HFF-Myc (cell line): ENCODE measurements at regions not wholly inside any gene's neighbourhood (a gene's known extent, or its start where the extent isn't known, plus 50 kb on each side); places are given as distances from the start of the nearest gene placed in this dataset.

ENCODE experiments used
- DNase-seq: peaks from one replicate; pipeline ENCODE4 v3.0.0-alpha.2; 2011; ENCODE audit warnings: low read depth; ENCODE audit errors: extremely low read depth
- H3K4me3 ChIP-seq: replicated peaks from 2 replicates; pipeline ENCODE4 v1.5.1; 2011; ENCODE audit warnings: low read depth, mild to moderate bottlenecking, control low read depth, low read length
- CTCF ChIP-seq: IDR thresholded peaks from 2 replicates; pipeline ENCODE4 v1.5.1; 2012; ENCODE audit warnings: mild to moderate bottlenecking, low read depth, low read length, control low read depth; ENCODE audit errors: missing control alignments

GRCh38 chr20:60071965-60072364 is 113.7 kb downstream of the CDH26 start:
- no peak overlapping the region for H3K4me3 ChIP-seq
- TF ChIP-seq CTCF = no peak
- no peak for DNase-seq

GRCh38 chr20:60073086-60073485 is 114.9 kb downstream of the CDH26 start:
- DNase-seq = no peak
- TF ChIP-seq CTCF = no peak
- H3K4me3 ChIP-seq = no peak overlapping the region

GRCh38 chr20:60073504-60073903 is 115.3 kb downstream of the CDH26 start:
- no peak for DNase-seq
- H3K4me3 ChIP-seq = no peak overlapping the region
- no peak for TF ChIP-seq CTCF

DNA sequence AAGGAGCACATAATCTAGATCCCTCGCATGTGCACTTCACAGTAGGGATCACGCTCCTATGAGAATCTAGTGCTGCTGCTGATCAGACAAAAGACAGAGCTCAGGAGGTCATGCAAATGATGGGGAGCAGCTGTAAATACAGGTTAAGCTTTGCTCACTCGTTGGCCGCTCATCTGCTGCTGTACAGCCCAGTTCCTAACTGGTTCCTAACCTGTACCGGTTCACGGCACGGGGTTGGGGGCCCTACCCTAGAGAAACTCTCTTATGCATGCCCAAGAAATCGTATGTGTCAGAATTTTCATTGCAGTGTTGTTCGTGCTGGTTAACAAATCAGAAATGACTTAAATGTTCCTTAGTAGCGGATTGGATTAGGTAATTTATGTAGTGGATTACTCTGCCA is 116.1 kb downstream of the CDH26 start:
- no peak overlapping the region for H3K4me3 ChIP-seq
- TF ChIP-seq CTCF = no peak
- no peak for DNase-seq

DNA sequence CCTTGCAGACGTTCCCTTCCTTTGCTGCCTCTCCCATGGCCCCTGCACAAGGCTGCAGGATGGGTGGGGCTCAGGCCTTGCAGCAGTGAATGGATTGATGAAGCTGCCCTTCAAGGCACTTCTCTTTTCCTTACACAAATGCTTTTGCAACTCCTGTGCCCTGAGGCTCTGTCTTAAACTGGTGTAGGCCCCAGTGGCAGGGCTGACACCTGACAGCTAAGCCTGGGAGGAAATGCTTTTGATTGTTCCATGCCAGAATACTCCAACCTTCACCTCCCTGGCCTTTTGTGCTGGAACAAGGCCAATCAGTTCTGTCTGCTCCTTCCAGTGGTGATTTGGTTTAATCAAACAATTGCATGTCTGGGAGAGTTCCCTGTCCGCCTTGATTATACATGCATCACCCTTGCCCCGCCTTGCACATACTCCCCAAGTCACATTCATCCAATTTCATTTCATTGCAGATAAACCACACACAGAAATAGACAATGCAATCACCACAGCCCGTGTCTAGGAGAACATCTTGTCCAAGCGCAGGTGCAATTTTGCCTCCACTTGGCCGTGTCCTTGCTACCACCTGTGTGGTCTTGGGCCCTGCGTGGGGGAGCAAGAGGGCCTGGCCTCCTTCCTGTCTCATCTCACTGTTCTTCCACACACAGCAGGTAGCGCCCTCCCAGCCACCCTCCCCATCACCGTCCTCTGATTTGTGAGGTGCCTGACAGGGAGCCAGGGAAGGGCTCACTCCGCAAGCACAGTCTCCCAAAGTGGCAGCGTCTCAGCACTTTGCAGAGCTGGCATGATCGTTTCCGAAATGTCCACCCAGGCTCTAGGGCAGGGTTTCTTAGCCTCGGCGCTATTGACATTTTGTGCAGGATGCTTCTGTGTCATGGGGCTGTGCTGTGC is 120.4 kb downstream of the CDH26 start:
- DNase-seq = no peak
- no peak for TF ChIP-seq CTCF
- no peak overlapping the region for H3K4me3 ChIP-seq

- no peak overlapping the region for H3K4me3 ChIP-seq
- no peak for TF ChIP-seq CTCF
- no peak for DNase-seq
Observed at GRCh38 chr20:60080401-60080800, 122.2 kb downstream of the CDH26 start.
